Stimulated activated CD4-positive, alpha-beta T cell treated with anti-CD3 and anti-CD28 coated beads, TNF-alpha, amount 100 ng/mL, for 48 hours (primary cell): ENCODE measurements at regions not wholly inside any gene's neighbourhood (a gene's known extent, or its start where the extent isn't known, plus 50 kb on each side); places are given as distances from the start of the nearest gene placed in this dataset.
"Not testable (repeated sequence)": the region's sequence is repeated elsewhere in the genome, so short reads cannot be mapped to it uniquely, and the experiment has no call there.

ENCODE experiments used
- DNase-seq, 3 donors: peaks; one replicate each; pipeline ENCODE4 v3.0.0-alpha.2; 2020; ENCODE audit warnings: low read depth in 3 of 3

- no peak for DNase-seq
These were observed 563.5 kb downstream of the EDEM1 start for GRCh38 chr3:5750874-5751640.

DNA sequence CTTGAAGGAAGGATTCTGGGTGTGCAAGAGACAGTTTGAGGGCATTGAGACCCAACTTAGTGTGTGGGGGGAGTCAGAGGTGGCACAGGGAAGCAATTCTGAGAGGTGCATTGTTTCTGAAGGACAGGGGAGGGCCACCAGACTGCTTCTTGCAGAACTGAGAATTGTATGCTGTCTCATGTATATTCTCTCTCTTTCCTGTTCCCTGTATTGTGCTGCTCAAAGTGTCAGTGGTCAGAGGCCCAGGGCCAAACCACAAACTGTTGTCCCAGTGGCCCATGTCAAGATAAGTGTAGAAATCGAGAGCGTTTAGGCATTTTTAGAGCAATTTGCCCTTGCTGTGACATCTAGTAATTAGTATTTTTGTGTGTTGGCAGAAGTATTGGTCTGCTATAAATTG is 567.1 kb downstream of the EDEM1 start:
- no peak for DNase-seq

DNA sequence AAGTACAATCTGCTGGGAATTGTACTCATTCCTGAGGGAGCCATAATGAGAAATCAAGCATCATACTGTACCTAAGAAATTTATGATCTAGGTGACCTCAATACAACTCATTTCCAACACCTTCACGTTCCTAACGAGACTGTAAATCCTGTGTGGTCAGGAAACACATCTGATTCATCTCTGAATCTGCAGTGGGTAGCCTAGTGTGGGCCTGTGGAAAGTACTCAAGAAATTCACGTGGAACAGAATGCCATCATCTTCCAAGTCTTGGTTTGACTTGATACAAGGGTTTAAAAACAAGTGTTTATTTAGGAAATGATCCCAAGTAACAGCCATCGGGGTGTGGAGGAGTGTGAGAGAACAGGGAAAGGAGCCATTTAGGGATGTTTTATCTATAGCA is 568.9 kb downstream of the EDEM1 start:
- no peak for DNase-seq

GRCh38 chr3:5757213-5757804 is 569.8 kb downstream of the EDEM1 start:
- no peak for DNase-seq

- no peak for DNase-seq
These were observed 571.2 kb downstream of the EDEM1 start for GRCh38 chr3:5758699-5759098.

DNA sequence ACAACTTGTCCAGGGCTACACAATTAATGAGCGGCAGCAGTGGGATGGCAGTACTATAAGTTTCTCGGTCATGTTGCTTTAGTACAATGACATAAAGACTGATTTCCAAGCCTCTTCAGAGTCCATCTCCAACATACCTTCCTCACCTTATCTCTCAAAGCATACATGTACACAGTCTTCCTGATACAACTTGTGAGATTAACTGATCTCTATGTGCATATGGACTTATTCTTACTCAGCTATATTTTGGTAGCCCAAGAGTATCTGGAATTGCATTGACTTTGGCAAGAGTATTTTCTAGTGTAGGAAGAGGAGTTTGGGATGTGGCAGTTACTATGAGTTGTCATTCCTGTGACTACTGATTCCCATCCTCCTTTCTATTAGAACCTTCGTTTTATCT is 575.0 kb downstream of the EDEM1 start:
- DNase-seq: no peak

- no peak for DNase-seq
These were observed 579.3 kb downstream of the EDEM1 start for GRCh38 chr3:5766848-5767247.

DNA sequence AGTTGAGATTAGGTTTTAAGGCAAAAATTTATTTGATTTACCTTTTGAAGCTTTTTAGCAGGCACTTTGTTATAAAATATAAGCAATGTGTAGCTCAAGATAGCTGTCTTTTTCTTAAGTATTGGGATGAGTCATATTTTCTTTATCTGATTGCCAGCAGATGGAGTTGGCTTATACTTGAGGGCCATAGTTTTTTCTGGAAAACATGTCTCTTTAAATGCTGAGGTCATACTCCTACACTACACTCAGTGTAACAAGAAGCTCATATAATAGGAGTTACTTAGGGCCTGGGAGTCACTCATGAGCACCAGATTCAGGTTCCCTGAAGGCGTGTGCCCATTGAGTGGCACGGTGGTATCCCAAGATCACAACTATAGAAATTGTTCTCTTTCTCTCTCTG is 579.8 kb downstream of the EDEM1 start:
- no peak for DNase-seq

DNA sequence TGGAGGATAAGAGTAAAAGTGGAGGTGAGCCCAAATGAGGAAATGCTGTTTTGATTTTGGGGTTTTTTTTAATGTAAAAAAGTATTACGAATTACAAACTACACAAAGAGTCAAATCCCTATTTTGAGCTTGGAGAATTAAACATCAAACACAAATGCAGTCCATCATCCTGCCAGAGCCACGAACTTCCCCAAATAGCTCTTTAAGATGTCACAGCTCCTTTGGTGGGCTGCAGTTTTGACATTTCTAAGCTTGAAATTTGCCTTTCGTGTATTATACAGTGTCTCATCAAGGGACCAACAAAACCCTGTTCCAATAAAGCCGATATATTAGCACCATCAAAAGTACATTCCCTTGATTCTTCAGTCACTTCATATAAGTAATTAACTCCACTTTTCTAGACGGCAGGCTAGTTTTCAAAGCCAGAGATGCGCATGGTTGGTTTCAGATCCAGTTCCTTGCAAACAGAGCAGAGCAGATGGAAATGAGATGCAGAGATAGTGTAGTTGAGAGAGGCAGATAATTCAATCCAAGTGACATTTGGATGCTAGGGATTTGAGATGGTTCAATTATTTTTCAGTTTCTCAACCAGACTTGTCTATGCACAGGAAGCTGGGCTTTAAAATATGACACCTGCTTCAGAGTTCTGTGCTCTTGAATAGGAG is 580.9 kb downstream of the EDEM1 start:
- no peak for DNase-seq

GRCh38 chr3:5769825-5770224 is 582.3 kb downstream of the EDEM1 start:
- DNase-seq: no peak

DNA sequence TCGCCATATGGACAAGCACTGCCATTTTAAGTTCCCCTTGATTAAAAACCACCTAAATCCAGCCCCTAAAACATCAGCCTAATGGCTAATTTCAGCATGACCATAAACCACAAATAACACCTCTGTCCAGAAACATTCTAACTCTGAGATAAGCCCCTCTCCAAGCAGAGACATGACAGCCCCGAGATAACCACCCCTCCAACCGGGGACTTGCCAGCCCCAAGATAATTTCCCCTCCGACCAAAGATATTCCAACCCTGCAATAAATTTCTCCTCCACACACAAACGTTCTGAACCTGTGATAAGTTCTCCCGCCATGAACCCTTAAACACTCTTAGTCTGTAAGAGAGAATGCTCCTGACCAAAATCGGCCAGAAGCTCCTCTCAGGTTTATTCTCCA is 586.8 kb downstream of the EDEM1 start:
- DNase-seq: no peak

GRCh38 chr3:5775100-5775499 is 587.6 kb downstream of the EDEM1 start:
- not testable (repeated sequence) for DNase-seq

DNA sequence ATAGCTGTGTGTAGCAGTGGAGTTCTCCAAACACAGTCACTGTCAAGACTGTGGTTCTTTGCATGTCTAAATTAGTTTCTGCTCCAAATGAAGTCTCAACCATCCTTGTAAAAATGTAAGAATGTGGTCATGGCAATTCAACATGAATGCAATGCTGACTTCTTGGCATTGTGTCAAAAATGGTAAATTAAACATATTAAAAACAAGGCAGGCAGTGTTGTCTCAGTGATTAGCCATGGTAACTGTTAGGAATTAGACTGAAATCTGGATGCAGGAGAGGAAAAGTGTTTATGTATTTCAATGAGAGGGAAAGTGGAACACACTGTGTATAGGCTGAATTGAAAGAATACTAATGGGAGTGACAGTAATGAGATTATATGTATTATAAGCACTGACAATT is 597.2 kb downstream of the EDEM1 start:
- DNase-seq: no peak

DNA sequence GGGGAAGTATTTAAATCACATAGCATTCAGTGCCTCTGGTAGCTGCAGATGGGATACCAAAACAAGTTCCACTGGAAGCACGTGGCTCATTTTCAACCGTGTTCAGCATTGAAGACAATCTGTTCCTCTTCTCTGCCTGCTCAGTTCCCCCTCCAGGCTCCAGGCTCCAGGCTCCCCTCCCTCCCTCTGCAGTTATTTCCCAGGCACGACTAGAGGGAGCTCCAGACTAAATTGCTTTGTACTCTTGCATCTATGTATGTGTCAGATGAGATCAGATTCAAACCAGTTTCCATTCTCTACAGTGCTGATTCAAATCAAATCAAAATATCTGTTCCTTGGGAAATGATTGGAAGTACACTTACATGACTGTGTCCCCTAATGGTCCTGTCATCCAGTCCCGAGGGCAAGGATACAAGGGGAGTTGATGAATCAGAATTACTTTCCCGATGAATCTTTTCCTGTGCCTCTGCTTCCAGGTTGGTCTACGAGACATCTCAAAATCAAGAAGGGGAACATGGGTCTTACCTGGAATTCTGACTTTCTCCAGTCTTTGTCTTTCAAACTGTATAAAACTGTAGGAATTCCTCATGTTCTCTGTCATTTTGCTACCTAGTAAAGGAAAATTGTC is 600.5 kb downstream of the EDEM1 start:
- no peak for DNase-seq

DNA sequence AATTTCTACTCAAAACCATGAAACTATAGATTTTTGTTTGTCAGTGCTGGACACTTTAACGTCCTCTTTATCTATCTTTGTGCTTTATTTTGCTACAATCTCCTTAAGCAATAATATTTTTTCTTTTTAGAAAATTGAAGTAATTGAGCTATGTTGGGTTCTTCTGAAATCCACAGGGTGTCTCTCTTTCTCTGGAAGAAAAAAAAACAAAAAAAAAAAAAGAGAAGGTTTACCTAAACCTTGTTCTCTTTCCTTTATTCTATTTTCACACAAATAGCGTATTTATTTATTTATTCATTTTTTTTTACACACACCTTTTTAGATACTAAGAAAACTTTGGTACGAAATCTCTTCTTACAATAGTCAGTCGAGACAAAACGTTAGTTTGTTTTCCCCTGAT is 601.0 kb downstream of the EDEM1 start:
- DNase-seq: no peak

- no peak for DNase-seq
These were observed 604.1 kb downstream of the EDEM1 start for GRCh38 chr3:5791558-5791957.

DNA sequence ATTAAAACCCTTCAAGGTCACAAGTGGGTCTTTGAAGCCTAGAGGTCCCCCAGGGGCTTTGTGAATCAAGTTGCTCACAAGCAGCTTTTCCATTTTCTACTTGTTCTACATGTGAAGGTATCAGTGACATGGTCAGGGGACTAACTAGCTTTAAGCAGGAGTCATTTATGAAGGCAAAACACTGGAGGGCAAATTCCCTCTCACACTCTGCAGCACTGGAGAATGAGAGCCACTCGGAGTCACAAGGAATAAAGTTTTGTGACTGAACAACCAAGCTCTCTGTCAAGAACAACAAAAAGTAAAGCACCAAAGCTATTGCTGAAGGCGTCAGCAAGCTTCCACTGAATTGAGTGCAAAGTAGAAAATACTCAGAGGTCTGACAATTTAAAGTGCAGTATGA is 609.0 kb downstream of the EDEM1 start:
- no peak for DNase-seq

GRCh38 chr3:5798809-5799208 is 611.3 kb downstream of the EDEM1 start:
- no peak for DNase-seq

DNA sequence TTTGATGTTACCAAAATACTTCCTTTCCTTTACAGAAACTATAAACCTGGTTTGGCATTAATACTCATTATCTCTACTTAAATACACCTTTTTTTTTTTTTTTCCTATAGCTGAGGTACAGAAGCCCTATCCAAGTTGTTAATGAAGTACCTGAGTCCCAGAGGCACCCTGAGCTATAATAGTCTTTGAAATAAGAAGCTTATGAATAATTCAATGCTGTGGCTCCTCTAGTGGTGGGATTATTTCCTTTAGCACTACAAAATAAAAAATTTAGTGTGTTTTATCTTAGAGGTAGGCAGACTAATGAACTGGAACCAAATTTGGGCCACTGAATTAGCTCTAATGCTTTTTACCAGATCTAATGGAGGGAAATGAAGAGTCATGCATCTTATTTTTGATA is 611.9 kb downstream of the EDEM1 start:
- DNase-seq: no peak

DNA sequence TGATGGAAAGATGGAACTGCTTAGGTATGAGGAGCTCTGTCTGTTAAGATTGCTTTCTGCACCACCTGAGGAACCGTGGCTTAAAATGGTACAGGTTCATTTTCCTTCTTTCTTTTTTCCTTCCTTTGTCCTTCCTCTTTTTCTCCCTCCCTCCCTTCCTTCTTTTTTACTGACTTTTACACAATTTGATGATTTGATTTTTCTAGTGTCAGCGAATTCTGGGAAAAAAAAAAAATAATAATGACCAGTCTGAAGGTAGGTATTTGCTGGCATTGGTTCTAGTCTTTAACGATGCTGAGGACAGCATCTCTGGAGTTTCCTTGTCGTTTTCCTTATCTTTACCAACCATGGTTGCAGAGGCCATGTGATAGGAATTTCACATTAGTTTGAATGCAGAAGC is 613.5 kb downstream of the EDEM1 start:
- DNase-seq: no peak

- DNase-seq: no peak
These were observed 618.7 kb downstream of the EDEM1 start for GRCh38 chr3:5806192-5806591.

DNA sequence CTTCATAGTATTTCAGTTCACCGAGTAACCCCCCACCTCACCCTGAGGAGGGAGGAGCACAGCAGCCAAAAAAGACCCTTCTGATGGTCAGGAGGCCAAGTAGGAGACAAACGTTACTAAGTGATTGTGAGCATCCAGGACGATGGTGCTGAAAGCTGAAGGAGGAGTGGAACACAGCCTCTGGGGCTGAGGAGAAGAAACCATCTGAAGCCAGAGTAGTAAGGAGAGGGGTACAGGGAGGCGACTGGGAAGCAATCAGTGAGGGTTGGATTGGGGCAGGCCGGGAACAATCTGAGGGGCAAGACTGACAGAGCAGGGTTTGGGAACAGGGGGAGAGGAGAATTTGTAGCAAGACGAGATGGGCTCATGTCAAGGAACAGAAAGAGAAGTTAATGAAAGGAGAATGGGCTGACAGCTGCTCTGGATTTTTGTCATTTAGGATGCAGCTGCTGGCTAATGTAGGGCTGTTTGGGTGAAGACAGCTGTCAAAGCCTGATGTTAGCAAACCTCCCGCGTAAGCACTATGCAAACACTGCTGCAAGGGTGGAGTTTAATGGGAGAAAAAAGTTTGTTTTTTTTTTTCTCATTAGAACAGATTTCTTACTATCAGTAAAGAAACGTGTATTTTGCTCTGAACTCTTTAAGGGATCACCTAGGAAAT is 622.2 kb downstream of the EDEM1 start:
- no peak for DNase-seq
